ENCODE measurements at regions not wholly inside any gene's neighbourhood (a gene's known extent, or its start where the extent isn't known, plus 50 kb on each side); places are given as distances from the start of the nearest gene placed in this dataset.

- Histone ChIP-seq H3K4me3 (ENCODE audit: insufficient read length, low read depth) (no peak overlapping the region), H3K36me3 (ENCODE audit: insufficient read depth, insufficient read length, low read length) (no peaks in the 10 kb centered on the region), H3K27me3 (ENCODE audit: insufficient read depth, insufficient read length) (no peaks in the 10 kb centered on the region), H3K4me1 (ENCODE audit: insufficient read depth, insufficient read length) (no peaks in the 10 kb centered on the region), H3K9me3 (ENCODE audit: insufficient read depth, low read length) (no peaks in the 10 kb centered on the region), H3K9ac (ENCODE audit: insufficient read length, low read depth) (no peak overlapping the region)
- TF ChIP-seq YY1 (IDR thresholded peaks at IDR 0.05; ENCODE audit: insufficient read depth, insufficient read length), result no peak
- TF ChIP-seq ZNF274 (IDR thresholded peaks at IDR 0.05; ENCODE audit: low read depth, low read length), result no peak
- no peak for TF ChIP-seq SUZ12 (IDR thresholded peaks at IDR 0.05; ENCODE audit: extremely low read depth, insufficient read depth, insufficient read length)
- DNase-seq (ENCODE audit: low read depth, low spot score), result no peak
Observed at GRCh38 chr4:127203562-127204200, 429.1 kb upstream of the INTU start.

- no peaks in the 10 kb centered on the region for H3K4me1 ChIP-seq (ENCODE audit: insufficient read depth, insufficient read length)
- DNase-seq (ENCODE audit: low read depth, low spot score), result no peak
- no peak for TF ChIP-seq YY1 (IDR thresholded peaks at IDR 0.05; ENCODE audit: insufficient read depth, insufficient read length)
- no peak for TF ChIP-seq SUZ12 (IDR thresholded peaks at IDR 0.05; ENCODE audit: extremely low read depth, insufficient read depth, insufficient read length)
- TF ChIP-seq ZNF274 (IDR thresholded peaks at IDR 0.05; ENCODE audit: low read depth, low read length), result no peak
Observed at GRCh38 chr4:127204322-127204721, 428.4 kb upstream of the INTU start.

GRCh38 chr4:127209580-127210095 is 423.1 kb upstream of the INTU start:
- Histone ChIP-seq H3K9ac (ENCODE audit: insufficient read length, low read depth) (no peak overlapping the region), H3K27me3 (ENCODE audit: insufficient read depth, insufficient read length) (no peaks in the 10 kb centered on the region), H3K4me3 (ENCODE audit: insufficient read length, low read depth) (no peak overlapping the region), H3K9me3 (ENCODE audit: insufficient read depth, low read length) (no peaks in the 10 kb centered on the region), H3K4me1 (ENCODE audit: insufficient read depth, insufficient read length) (no peaks in the 10 kb centered on the region), H3K36me3 (ENCODE audit: insufficient read depth, insufficient read length, low read length) (no peaks in the 10 kb centered on the region)
- DNase-seq (ENCODE audit: low read depth, low spot score), result no peak
- TF ChIP-seq ZNF274 (IDR thresholded peaks at IDR 0.05; ENCODE audit: low read depth, low read length), result no peak
- no peak for TF ChIP-seq YY1 (IDR thresholded peaks at IDR 0.05; ENCODE audit: insufficient read depth, insufficient read length)
- no peak for TF ChIP-seq SUZ12 (IDR thresholded peaks at IDR 0.05; ENCODE audit: extremely low read depth, insufficient read depth, insufficient read length)

More at GRCh38 chr4:127204322-127204721, 428.4 kb upstream of the INTU start:
- H3K9me3 ChIP-seq (ENCODE audit: insufficient read depth, low read length), result no peaks in the 10 kb centered on the region
- no peak overlapping the region for H3K4me3 ChIP-seq (ENCODE audit: insufficient read length, low read depth)
- no peak overlapping the region for H3K9ac ChIP-seq (ENCODE audit: insufficient read length, low read depth)
- no peaks in the 10 kb centered on the region for H3K27me3 ChIP-seq (ENCODE audit: insufficient read depth, insufficient read length)
- no peaks in the 10 kb centered on the region for H3K36me3 ChIP-seq (ENCODE audit: insufficient read depth, insufficient read length, low read length)

GRCh38 chr4:127210893-127211649 is 421.7 kb upstream of the INTU start:
- no peak for TF ChIP-seq SUZ12 (IDR thresholded peaks at IDR 0.05; ENCODE audit: extremely low read depth, insufficient read depth, insufficient read length)
- TF ChIP-seq ZNF274 (IDR thresholded peaks at IDR 0.05; ENCODE audit: low read depth, low read length), result no peak
- no peak for TF ChIP-seq YY1 (IDR thresholded peaks at IDR 0.05; ENCODE audit: insufficient read depth, insufficient read length)
- H3K36me3 ChIP-seq (ENCODE audit: insufficient read depth, insufficient read length, low read length), result no peaks in the 10 kb centered on the region
- H3K4me3 ChIP-seq (ENCODE audit: insufficient read length, low read depth), result no peak overlapping the region
- no peak for DNase-seq (ENCODE audit: low read depth, low spot score)
- H3K9me3 ChIP-seq (ENCODE audit: insufficient read depth, low read length), result no peaks in the 10 kb centered on the region
- no peaks in the 10 kb centered on the region for H3K27me3 ChIP-seq (ENCODE audit: insufficient read depth, insufficient read length)
- no peak overlapping the region for H3K9ac ChIP-seq (ENCODE audit: insufficient read length, low read depth)
- H3K4me1 ChIP-seq (ENCODE audit: insufficient read depth, insufficient read length), result no peaks in the 10 kb centered on the region

GRCh38 chr4:127211650-127212560 is 420.9 kb upstream of the INTU start:
- TF ChIP-seq YY1 (IDR thresholded peaks at IDR 0.05; ENCODE audit: insufficient read depth, insufficient read length) (no peak), SUZ12 (IDR thresholded peaks at IDR 0.05; ENCODE audit: extremely low read depth, insufficient read depth, insufficient read length) (no peak), ZNF274 (IDR thresholded peaks at IDR 0.05; ENCODE audit: low read depth, low read length) (no peak)
- no peaks in the 10 kb centered on the region for H3K36me3 ChIP-seq (ENCODE audit: insufficient read depth, insufficient read length, low read length)
- DNase-seq (ENCODE audit: low read depth, low spot score), result no peak
- no peaks in the 10 kb centered on the region for H3K27me3 ChIP-seq (ENCODE audit: insufficient read depth, insufficient read length)
- no peaks in the 10 kb centered on the region for H3K4me1 ChIP-seq (ENCODE audit: insufficient read depth, insufficient read length)
- H3K9me3 ChIP-seq (ENCODE audit: insufficient read depth, low read length), result no peaks in the 10 kb centered on the region
- H3K4me3 ChIP-seq (ENCODE audit: insufficient read length, low read depth), result no peak overlapping the region
- H3K9ac ChIP-seq (ENCODE audit: insufficient read length, low read depth), result no peak overlapping the region

- no peak overlapping the region for H3K9ac ChIP-seq (ENCODE audit: insufficient read length, low read depth)
- TF ChIP-seq ZNF274 (IDR thresholded peaks at IDR 0.05; ENCODE audit: low read depth, low read length), result no peak
- no peak for TF ChIP-seq YY1 (IDR thresholded peaks at IDR 0.05; ENCODE audit: insufficient read depth, insufficient read length)
- TF ChIP-seq SUZ12 (IDR thresholded peaks at IDR 0.05; ENCODE audit: extremely low read depth, insufficient read depth, insufficient read length), result no peak
- no peak overlapping the region for H3K4me3 ChIP-seq (ENCODE audit: insufficient read length, low read depth)
- no peaks in the 10 kb centered on the region for H3K27me3 ChIP-seq (ENCODE audit: insufficient read depth, insufficient read length)
- H3K36me3 ChIP-seq (ENCODE audit: insufficient read depth, insufficient read length, low read length), result no peaks in the 10 kb centered on the region
- DNase-seq (ENCODE audit: low read depth, low spot score), result no peak
- no peaks in the 10 kb centered on the region for H3K9me3 ChIP-seq (ENCODE audit: insufficient read depth, low read length)
- no peaks in the 10 kb centered on the region for H3K4me1 ChIP-seq (ENCODE audit: insufficient read depth, insufficient read length)
Observed at GRCh38 chr4:127212701-127213100, 420.1 kb upstream of the INTU start.
